ENCODE measurements at regions not wholly inside any gene's neighbourhood (a gene's known extent, or its start where the extent isn't known, plus 50 kb on each side); places are given as distances from the start of the nearest gene placed in this dataset.

GRCh38 chr12:107539196-107539939, 146.2 kb upstream of the PWP1 start:
- ChIA-PET CTCF (no interaction called here), POLR2A (no interaction called here)
- DNase-seq (ENCODE audit: extremely low spot score), result no peak
- no peak for TF ChIP-seq FOXA1 (IDR thresholded peaks at IDR 0.05)
- no peak for TF ChIP-seq HDGF (IDR thresholded peaks at IDR 0.05; ENCODE audit: borderline replicate concordance)

GRCh38 chr12:107541001-107541705, 144.4 kb upstream of the PWP1 start:
- TF ChIP-seq L3MBTL2 (conservative IDR thresholded peaks at IDR 0.05) (no peak), SUZ12 (IDR thresholded peaks at IDR 0.05) (no peak), FOXA1 (IDR thresholded peaks at IDR 0.05) (no peak)
- CTCF ChIA-PET, result no interaction called here
- POLR2A ChIA-PET, result no interaction called here
- DNase-seq (ENCODE audit: extremely low spot score), result no peak

GRCh38 chr12:107543416-107543815, 142.2 kb upstream of the PWP1 start:
- TF ChIP-seq SP1 (IDR thresholded peaks at IDR 0.05) (no peak), CTBP1 (IDR thresholded peaks at IDR 0.05; ENCODE audit: borderline replicate concordance) (no peak), NFRKB (IDR thresholded peaks at IDR 0.05) (no peak), BHLHE40 (IDR thresholded peaks at IDR 0.05; ENCODE audit: borderline replicate concordance) (no peak), SUZ12 (IDR thresholded peaks at IDR 0.05) (no peak), ARNT (IDR thresholded peaks at IDR 0.05) (no peak), HDGF (IDR thresholded peaks at IDR 0.05; ENCODE audit: borderline replicate concordance) (no peak), LEF1 (IDR thresholded peaks at IDR 0.05; ENCODE audit: borderline replicate concordance) (no peak), TARDBP (IDR thresholded peaks at IDR 0.05) (no peak), FOXK2 (IDR thresholded peaks at IDR 0.05) (no peak), ZNF384 (IDR thresholded peaks at IDR 0.05) (no peak), ELF4 (IDR thresholded peaks at IDR 0.05) (no peak), PKNOX1 (IDR thresholded peaks at IDR 0.05) (no peak), FOXM1 (IDR thresholded peaks at IDR 0.05; ENCODE audit: borderline replicate concordance) (no peak), FOXA1 (IDR thresholded peaks at IDR 0.05) (no peak), L3MBTL2 (conservative IDR thresholded peaks at IDR 0.05) (no peak)
- ChIA-PET POLR2A (no interaction called here), CTCF (no interaction called here)
- no peak for DNase-seq (ENCODE audit: extremely low spot score)

- ChIA-PET POLR2A (no interaction called here), CTCF (no interaction called here)
These were observed 141.8 kb upstream of the PWP1 start for GRCh38 chr12:107543841-107544240.

GRCh38 chr12:107544937-107545336, 140.7 kb upstream of the PWP1 start:
- ChIA-PET CTCF (no interaction called here), POLR2A (no interaction called here)
- TF ChIP-seq SUZ12 (IDR thresholded peaks at IDR 0.05) (no peak), ARNT (IDR thresholded peaks at IDR 0.05) (no peak), LEF1 (IDR thresholded peaks at IDR 0.05; ENCODE audit: borderline replicate concordance) (no peak)
- no peak for DNase-seq (ENCODE audit: extremely low spot score)

More at GRCh38 chr12:107543841-107544240, 141.8 kb upstream of the PWP1 start:
- no peak for DNase-seq (ENCODE audit: extremely low spot score)
- TF ChIP-seq L3MBTL2 (conservative IDR thresholded peaks at IDR 0.05) (no peak), ARNT (IDR thresholded peaks at IDR 0.05) (no peak), PKNOX1 (IDR thresholded peaks at IDR 0.05) (no peak), FOXA1 (IDR thresholded peaks at IDR 0.05) (no peak), LEF1 (IDR thresholded peaks at IDR 0.05; ENCODE audit: borderline replicate concordance) (no peak), ZNF384 (IDR thresholded peaks at IDR 0.05) (no peak), BHLHE40 (IDR thresholded peaks at IDR 0.05; ENCODE audit: borderline replicate concordance) (no peak), SUZ12 (IDR thresholded peaks at IDR 0.05) (no peak), FOXK2 (IDR thresholded peaks at IDR 0.05) (no peak)

GRCh38 chr12:107545737-107546353, 139.8 kb upstream of the PWP1 start:
- POLR2A ChIA-PET, result no interaction called here
- CTCF ChIA-PET, result no interaction called here
- no peak for DNase-seq (ENCODE audit: extremely low spot score)
- TF ChIP-seq CTBP1 (IDR thresholded peaks at IDR 0.05; ENCODE audit: borderline replicate concordance), result no peak

GRCh38 chr12:107547389-107547788, 138.2 kb upstream of the PWP1 start:
- CTCF ChIA-PET, result interaction anchor here (0.6 kb wide), 1 partner anchor 15 kb away, joined by 3 read pairs; no protein-coding TSS in a partner anchor
- DNase-seq (ENCODE audit: extremely low spot score), result no peak
- POLR2A ChIA-PET, result no interaction called here
- TF ChIP-seq TARDBP (IDR thresholded peaks at IDR 0.05), result no peak
- TF ChIP-seq HDGF (IDR thresholded peaks at IDR 0.05; ENCODE audit: borderline replicate concordance), result no peak
- no peak for TF ChIP-seq L3MBTL2 (conservative IDR thresholded peaks at IDR 0.05)
- TF ChIP-seq BHLHE40 (IDR thresholded peaks at IDR 0.05; ENCODE audit: borderline replicate concordance), result no peak
